Endothelial cell of umbilical vein (primary cell): ENCODE measurements at regions not wholly inside any gene's neighbourhood (a gene's known extent, or its start where the extent isn't known, plus 50 kb on each side); places are given as distances from the start of the nearest gene placed in this dataset.

Experiments used
- BruUV-seq: library from RNA; stranded (reverse); fragments of 400-500 nt; replicated peaks from 2 replicates; lab custom pipeline; 2021; lab: Mats Ljungman, UMichigan
- CTCF ChIA-PET: fragments of 300-600, 350-600 bp; sonication (Branson Sonifier 250); formaldehyde crosslinking; loops from one replicate; lab custom pipeline; 2021; ENCODE audit warnings: antibody characterized with exemption, inconsistent platforms; lab: Charles Lee
- POLR2A ChIA-PET: fragments of 300-600, 350-600 bp; sonication (Branson Sonifier 250); formaldehyde crosslinking; loops from one replicate; lab custom pipeline; 2021; ENCODE audit warnings: antibody characterized with exemption, inconsistent platforms; lab: Charles Lee
- DNase-seq: peaks from one replicate; pipeline ENCODE4 v3.0.0-alpha.2; 2011; ENCODE audit warnings: low read depth, low spot score
- FAIRE-seq: peaks from 2 replicates; lab custom pipeline; 2011; peaks lifted over from hg19 to GRCh38; lab: Jason Lieb, UNC
- H2AFZ ChIP-seq: 2 replicates; pipeline ENCODE4 v1.6.0; 2012; ENCODE audit warnings: low read depth, low read length, control low read depth, inconsistent platforms
- H3K27ac ChIP-seq: 2 replicates; pipeline ENCODE4 v1.5.1; 2011; ENCODE audit warnings: low read depth, mild to moderate bottlenecking, control low read depth, low read length, moderate library complexity; ENCODE audit not compliant: insufficient read depth
- H3K27me3 ChIP-seq, 2 experiments: 2 replicates each; pipeline versions ENCODE4 v1.6.0 to v1.6.1; 2011; ENCODE audit warnings: low read length in 2 of 2, mixed read lengths in 1 of 2; ENCODE audit not compliant: control insufficient read depth in 2 of 2, insufficient read depth in 2 of 2
- H3K36me3 ChIP-seq, 2 experiments: 2 replicates in 1 of 2; 3 replicates in 1 of 2; pipeline ENCODE4 v1.5.1; 2011; ENCODE audit warnings: low read length in 2 of 2, mild to moderate bottlenecking in 1 of 2, moderate library complexity in 1 of 2; ENCODE audit not compliant: control insufficient read depth in 2 of 2, insufficient read depth in 2 of 2; ENCODE audit errors: extremely low read depth in 1 of 2
- H3K4me1 ChIP-seq: 3 replicates; pipeline ENCODE4 v1.5.1; 2011; ENCODE audit warnings: mild to moderate bottlenecking, low read length; ENCODE audit not compliant: control insufficient read depth, insufficient read depth; ENCODE audit errors: extremely low read depth
- H3K4me2 ChIP-seq: 2 replicates; pipeline ENCODE4 v1.6.1; 2011; ENCODE audit warnings: low read length, control low read depth, mixed read lengths; ENCODE audit not compliant: insufficient read depth
- H3K4me3 ChIP-seq, 3 experiments: fragments of 200-600 bp in 1 of 3; sonication (generic), shearing (Covaris generic) in 1 of 3; replicated peaks in 1 of 3; 2 replicates each; pipeline ENCODE4 v1.5.1; 2011 to 2016; ENCODE audit warnings: control low read depth in 3 of 3, low read length in 3 of 3, mild to moderate bottlenecking in 2 of 3, inconsistent platforms in 1 of 3, low read depth in 1 of 3, moderate library complexity in 1 of 3; ENCODE audit not compliant: insufficient read depth in 1 of 3
- H3K79me2 ChIP-seq: 2 replicates; pipeline ENCODE4 v1.6.0; 2012; ENCODE audit warnings: low read length, inconsistent platforms; ENCODE audit not compliant: control insufficient read depth, insufficient read depth
- H3K9ac ChIP-seq: replicated peaks from 2 replicates; pipeline ENCODE3; 2011; ENCODE audit warnings: low read length, control low read depth; ENCODE audit not compliant: insufficient read depth; ENCODE audit errors: extremely low read depth
- H3K9me1 ChIP-seq: replicated peaks from 3 replicates; pipeline ENCODE4 v1.6.0; 2011; ENCODE audit warnings: mild to moderate bottlenecking, low read length; ENCODE audit not compliant: control insufficient read depth, insufficient read depth; ENCODE audit errors: extremely low read depth
- H3K9me3 ChIP-seq: replicated peaks from 2 replicates; pipeline ENCODE4 v1.5.1; 2012; ENCODE audit warnings: low read length, inconsistent platforms; ENCODE audit not compliant: control insufficient read depth, insufficient read depth
- H4K20me1 ChIP-seq: replicated peaks from 2 replicates; pipeline ENCODE3; 2011; ENCODE audit warnings: mild to moderate bottlenecking, low read length; ENCODE audit not compliant: control insufficient read depth, insufficient read depth; ENCODE audit errors: extremely low read depth
- CTCF ChIP-seq, 2 donors: IDR thresholded peaks; 1 replicate in 1 of 2; 2 replicates in 1 of 2; pipeline ENCODE4 v1.5.1; 2011; ENCODE audit warnings: low read length in 2 of 2, mild to moderate bottlenecking in 2 of 2, moderate library complexity in 2 of 2, control low read depth in 1 of 2, inconsistent platforms in 1 of 2, low read depth in 1 of 2; ENCODE audit not compliant: insufficient read depth in 1 of 2; ENCODE audit errors: extremely low read depth in 1 of 2
- EZH2 ChIP-seq: IDR thresholded peaks from 2 replicates; pipeline ENCODE4 v1.6.1; 2012; ENCODE audit warnings: borderline replicate concordance, low read depth, mild to moderate bottlenecking, moderate library complexity, low read length, inconsistent platforms; ENCODE audit not compliant: severe bottlenecking
- FOS ChIP-seq: IDR thresholded peaks from 2 replicates; pipeline ENCODE4 v1.6.1; 2011; ENCODE audit warnings: mild to moderate bottlenecking, low read length, moderate library complexity, borderline replicate concordance; ENCODE audit not compliant: insufficient read depth
- GATA2 ChIP-seq: IDR thresholded peaks from 2 replicates; pipeline ENCODE4 v1.7.0; 2011; ENCODE audit warnings: low read depth, mild to moderate bottlenecking, moderate library complexity, mixed read lengths, low read length; ENCODE audit not compliant: insufficient read length, insufficient read depth
- JUN ChIP-seq: IDR thresholded peaks from 2 replicates; pipeline ENCODE4 v1.6.1; 2011; ENCODE audit warnings: borderline replicate concordance, low read depth; ENCODE audit not compliant: insufficient read length, insufficient read depth
- MAX ChIP-seq: IDR thresholded peaks from 2 replicates; pipeline ENCODE4 v1.6.1; 2011; ENCODE audit not compliant: insufficient read depth, insufficient read length
- MYC ChIP-seq: IDR thresholded peaks from one replicate; pipeline ENCODE4 v1.6.1; 2011; ENCODE audit warnings: mild to moderate bottlenecking, low read depth, low read length
- POLR2A ChIP-seq: IDR thresholded peaks from 2 replicates; pipeline ENCODE4 v1.6.1; 2012; ENCODE audit warnings: low read depth, mild to moderate bottlenecking, control low read depth, low read length
- POLR2AphosphoS5 ChIP-seq: IDR thresholded peaks from 2 replicates; pipeline ENCODE4 v1.6.1; 2012; ENCODE audit warnings: low read depth, mild to moderate bottlenecking, control low read depth, low read length, moderate library complexity; ENCODE audit not compliant: insufficient read depth
- dilution Hi-C: fragments of 300-500 bp; cut with MboI; formaldehyde crosslinking; loops from one replicate; pipeline ENCODE4 v1.15.0; 2019; ENCODE audit warnings: low sequenced_read_pairs; ENCODE audit not compliant: extremely low pct_ligation_motif_present
- intact Hi-C: fragments of 100-400 bp; cut with micrococcal nuclease; formaldehyde crosslinking; loops from one replicate; pipeline ENCODE4 v1.10.0; 2022

GRCh38 chr13:99655351-99656091 lies 154.2 kb downstream of the TM9SF2 start:
- Histone ChIP-seq H3K9me3 (no peaks in the 10 kb centered on the region), H3K4me2 (no peak overlapping the region), H3K4me1 (peaks cover 14% of the 10 kb centered on the region), H3K4me3 (no peak overlapping the region), H3K9ac (no peak overlapping the region), H3K36me3 (no peaks in the 10 kb centered on the region), H3K9me1 (no peaks in the 10 kb centered on the region), H2AFZ (no peak overlapping the region), H4K20me1 (no peaks in the 10 kb centered on the region), H3K27me3 (peaks cover 2 to 8% of the 10 kb centered on the region in 2 experiments), H3K79me2 (no peaks in the 10 kb centered on the region), H3K27ac (no peak overlapping the region)
- TF ChIP-seq CTCF (IDR thresholded peaks at IDR 0.05; ENCODE audit: extremely low read depth in 1 of 2, insufficient read depth in 1 of 2, low read depth in 1 of 2, low read length in 2 of 2): no peak
- no peak for TF ChIP-seq MAX
- no peak for TF ChIP-seq JUN
- no peak for TF ChIP-seq POLR2A
- no peak for TF ChIP-seq FOS
- TF ChIP-seq GATA2: no peak
- no peak for TF ChIP-seq MYC
- no peak for TF ChIP-seq EZH2
- no peak for TF ChIP-seq POLR2AphosphoS5
- no peak for FAIRE-seq
- ChIA-PET CTCF (interaction anchor here (0.6 to 4.4 kb wide), 18 partner anchors 9 to 1473 kb away, joined by 3 to 28 read pairs (median 5); partner anchors contain the start of gene CLYBL), POLR2A (no interaction called here)
- intact Hi-C loops (loop anchor here (1.0 to 10.0 kb wide), 9 partner anchors 247 to 1472 kb away; partner anchors contain the start of gene GGACT), dilution Hi-C loops (no loop called here)
- no peak for DNase-seq
- no TSS peak for BruUV-seq
